Gastrocnemius medialis (tissue), 4 donors: ENCODE measurements at regions not wholly inside any gene's neighbourhood (a gene's known extent, or its start where the extent isn't known, plus 50 kb on each side); places are given as distances from the start of the nearest gene placed in this dataset.

Experiments used
- ATAC-seq, 2 donors: fragments of 150-250 bp; one replicate each; pipeline ENCODE4 v1.9.1; 2016
- DNase-seq, 2 donors: peaks; one replicate each; pipeline ENCODE4 v3.0.0-alpha.2; 2019
- H3K27ac ChIP-seq, 4 donors: fragments of 200-600 bp; sonication (generic); 1 replicate in 1 of 4; 2 replicates in 3 of 4; pipeline ENCODE4 v1.5.1; 2016 to 2018; ENCODE audit warnings: mild to moderate bottlenecking in 2 of 4, moderate library complexity in 1 of 4
- H3K27me3 ChIP-seq, 3 donors: fragments of 200-600 bp; sonication (generic) in 2 of 3; 1 replicate in 1 of 3; 2 replicates in 2 of 3; pipeline versions ENCODE4 v1.5.1 to v1.6.0; 2016 to 2019; ENCODE audit warnings: mild to moderate bottlenecking in 1 of 3, moderate library complexity in 1 of 3
- H3K36me3 ChIP-seq, 2 donors: fragments of 200-600 bp; sonication (generic) in 1 of 2; one replicate each; pipeline ENCODE4 v1.5.1; 2017 to 2018
- H3K4me1 ChIP-seq, 2 donors: fragments of 200-600 bp; sonication (generic) in 1 of 2; one replicate each; pipeline ENCODE4 v1.5.1; 2016 to 2017; ENCODE audit warnings: mild to moderate bottlenecking in 2 of 2
- H3K4me3 ChIP-seq, 4 donors: fragments of 200-600 bp; sonication (generic) in 3 of 4; 1 replicate in 1 of 4; 2 replicates in 3 of 4; pipeline ENCODE4 v1.5.1; 2016 to 2019; ENCODE audit warnings: mild to moderate bottlenecking in 2 of 4
- H3K9me3 ChIP-seq, 3 donors: fragments of 200-600 bp; sonication (generic) in 2 of 3; 1 replicate in 1 of 3; 2 replicates in 2 of 3; pipeline ENCODE4 v1.5.1; 2016 to 2019
- CTCF ChIP-seq, 5 experiments: fragments of 450-650 bp in 3 of 5; fragments of 200-600 bp in 2 of 5; sonication (generic) in 2 of 5; IDR thresholded peaks in 4 of 5; conservative IDR thresholded peaks in 1 of 5; 1 replicate in 4 of 5; 2 replicates in 1 of 5; pipeline ENCODE4 v1.5.1; 2016 to 2019; ENCODE audit warnings: antibody characterized with exemption in 5 of 5, mild to moderate bottlenecking in 3 of 5, moderate library complexity in 3 of 5
- POLR2A ChIP-seq, 2 donors: fragments of 450-650 bp; IDR thresholded peaks; one replicate each; pipeline ENCODE4 v1.6.1; 2017; ENCODE audit warnings: antibody characterized with exemption in 2 of 2, mild to moderate bottlenecking in 2 of 2, moderate library complexity in 2 of 2
- in situ Hi-C, 4 donors: fragments of 200-750 bp; cut with MboI; loops; one replicate each; pipeline versions ENCODE4 v1.15.0 to v1.8.0; 2017; ENCODE audit warnings: low sequenced_read_pairs in 4 of 4
- intact Hi-C: fragments of 100-400 bp; cut with DNase I; formaldehyde crosslinking; loops from one replicate; pipeline ENCODE4 v1.15.1; 2023; ENCODE audit warnings: low total_unique reads

DNA sequence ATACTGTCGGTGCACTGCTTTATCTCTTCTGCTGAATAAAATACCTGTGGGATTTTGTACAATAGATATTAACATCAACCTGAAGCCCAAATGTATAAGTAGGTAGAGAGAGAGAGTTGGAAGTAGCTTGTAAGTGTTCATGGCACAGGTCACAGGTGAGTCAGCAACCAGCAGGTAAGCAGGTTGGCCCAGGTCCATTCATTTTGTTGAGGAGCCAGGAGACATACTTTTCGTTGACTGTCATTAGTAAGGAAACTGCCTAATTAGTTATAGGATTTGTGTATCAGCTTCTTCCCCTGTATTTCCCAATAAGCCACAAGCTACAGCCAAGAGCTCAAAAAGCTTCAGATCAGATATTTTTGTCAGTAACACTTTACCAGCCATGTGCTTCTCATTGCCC lies 650.8 kb downstream of the IRX1 start:
- DNase-seq (no peak), ATAC-seq (no peak)
- no peaks in the 10 kb centered on the region for H3K36me3 ChIP-seq
- no peaks in the 10 kb centered on the region for H3K4me1 ChIP-seq
- H3K27ac ChIP-seq: no peak overlapping the region
- in situ Hi-C loops (no loop called here), intact Hi-C loops (no loop called here)
- H3K27me3 ChIP-seq: no peaks in the 10 kb centered on the region
- no peaks in the 10 kb centered on the region for H3K9me3 ChIP-seq
- no peak overlapping the region for H3K4me3 ChIP-seq
- TF ChIP-seq CTCF (IDR thresholded peaks at IDR 0.05 in 4 of 5, conservative IDR thresholded peaks at IDR 0.05 in 1 of 5): no peak
- TF ChIP-seq POLR2A (IDR thresholded peaks at IDR 0.05): no peak

DNA sequence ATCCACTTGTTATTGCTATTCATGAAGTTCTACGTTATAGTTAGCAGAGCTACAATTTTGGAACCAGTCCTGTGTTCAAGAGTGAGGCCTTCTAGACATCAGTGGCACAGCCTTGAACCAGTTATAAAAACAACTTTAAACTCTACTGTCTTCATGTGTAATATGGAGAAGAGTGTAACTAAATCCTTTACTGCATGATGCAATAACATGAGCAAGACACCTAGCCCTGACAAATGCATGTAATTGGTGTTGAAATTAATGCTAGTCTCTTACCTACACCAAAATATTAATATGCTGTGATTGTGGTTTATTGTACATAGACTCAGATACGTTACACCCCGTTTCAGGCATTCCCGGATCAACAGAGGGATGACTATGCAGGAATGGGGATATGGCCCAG lies 654.6 kb downstream of the IRX1 start:
- in situ Hi-C loops: no loop called here
- H3K4me3 ChIP-seq: no peak overlapping the region
- H3K9me3 ChIP-seq: no peaks in the 10 kb centered on the region
- H3K4me1 ChIP-seq: no peaks in the 10 kb centered on the region
- DNase-seq (no peak), ATAC-seq (no peak)
- no peak for TF ChIP-seq POLR2A (IDR thresholded peaks at IDR 0.05)
- no peak for TF ChIP-seq CTCF (IDR thresholded peaks at IDR 0.05 in 4 of 5, conservative IDR thresholded peaks at IDR 0.05 in 1 of 5)
- H3K36me3 ChIP-seq: no peaks in the 10 kb centered on the region
- no peak overlapping the region for H3K27ac ChIP-seq
- intact Hi-C loops: no loop called here
- no peaks in the 10 kb centered on the region for H3K27me3 ChIP-seq

- in situ Hi-C loops: no loop called here
- intact Hi-C loops: no loop called here
- H3K36me3 ChIP-seq: no peaks in the 10 kb centered on the region
- DNase-seq: no peak
- no peaks in the 10 kb centered on the region for H3K27me3 ChIP-seq
- H3K27ac ChIP-seq: no peak overlapping the region
- TF ChIP-seq CTCF (IDR thresholded peaks at IDR 0.05 in 4 of 5, conservative IDR thresholded peaks at IDR 0.05 in 1 of 5): no peak
- TF ChIP-seq POLR2A (IDR thresholded peaks at IDR 0.05): no peak
- H3K4me1 ChIP-seq: no peaks in the 10 kb centered on the region
- no peak for ATAC-seq
- no peaks in the 10 kb centered on the region for H3K9me3 ChIP-seq
- H3K4me3 ChIP-seq: no peak overlapping the region
Observed at GRCh38 chr5:4252385-4252784, 656.8 kb downstream of the IRX1 start.

- intact Hi-C loops (no loop called here), in situ Hi-C loops (no loop called here)
- H3K27ac ChIP-seq: no peak overlapping the region
- ATAC-seq (no peak), DNase-seq (no peak)
- no peaks in the 10 kb centered on the region for H3K9me3 ChIP-seq
- H3K4me3 ChIP-seq: no peak overlapping the region
- no peaks in the 10 kb centered on the region for H3K4me1 ChIP-seq
- TF ChIP-seq POLR2A (IDR thresholded peaks at IDR 0.05): no peak
- no peak for TF ChIP-seq CTCF (IDR thresholded peaks at IDR 0.05 in 4 of 5, conservative IDR thresholded peaks at IDR 0.05 in 1 of 5)
- H3K27me3 ChIP-seq: no peaks in the 10 kb centered on the region
- H3K36me3 ChIP-seq: no peaks in the 10 kb centered on the region
Observed at GRCh38 chr5:4254736-4255135, 659.1 kb downstream of the IRX1 start.

- Histone ChIP-seq H3K4me1 (no peaks in the 10 kb centered on the region), H3K36me3 (no peaks in the 10 kb centered on the region), H3K4me3 (no peak overlapping the region), H3K27me3 (no peaks in the 10 kb centered on the region), H3K9me3 (no peaks in the 10 kb centered on the region), H3K27ac (no peak overlapping the region)
- in situ Hi-C loops (no loop called here), intact Hi-C loops (no loop called here)
- TF ChIP-seq POLR2A (IDR thresholded peaks at IDR 0.05): no peak
- no peak for TF ChIP-seq CTCF (IDR thresholded peaks at IDR 0.05 in 4 of 5, conservative IDR thresholded peaks at IDR 0.05 in 1 of 5)
- ATAC-seq: no peak
- DNase-seq: no peak
Observed at GRCh38 chr5:4255441-4255840, 659.8 kb downstream of the IRX1 start.
